GM12878 (cell line): ENCODE measurements at regions not wholly inside any gene's neighbourhood (a gene's known extent, or its start where the extent isn't known, plus 50 kb on each side); places are given as distances from the start of the nearest gene placed in this dataset.

Source experiments
- ATAC-seq: fragments of 200-7000 bp; cut with Tn5 transposase; 3 replicates; pipeline ENCODE4 v1.9.1; 2020; ENCODE audit warnings: mild to moderate bottlenecking, moderate library complexity
- BruUV-seq: library from RNA; stranded (reverse); fragments of 400-500 nt; replicated peaks from 2 replicates; lab custom pipeline; 2021; lab: Mats Ljungman, UMichigan
- CTCF ChIA-PET: fragments of 300-600 bp; sonication (Branson Sonifier 250); formaldehyde crosslinking; extraction: SDS; loops from one replicate; lab custom pipeline; 2021; ENCODE audit warnings: inconsistent platforms; lab: Yijun Ruan, JAX
- POLR2A ChIA-PET: fragments of 350-600 bp; formaldehyde crosslinking; extraction: SDS; loops from one replicate; lab custom pipeline; 2021; ENCODE audit warnings: inconsistent platforms; lab: Charles Lee
- RAD21 ChIA-PET: fragments of 300-600 bp; sonication (Branson Sonifier 250); formaldehyde crosslinking; loops from one replicate; lab custom pipeline; 2023; ENCODE audit warnings: antibody characterized with exemption; ENCODE audit not compliant: unreplicated experiment; lab: Charles Lee
- SMC1A ChIA-PET: fragments of 300-600 bp; sonication (Branson Sonifier 250); formaldehyde crosslinking; loops from one replicate; lab custom pipeline; 2023; ENCODE audit not compliant: unreplicated experiment, uncharacterized antibody; lab: Charles Lee
- DNase-seq: peaks from one replicate; pipeline ENCODE4 v3.0.0-alpha.2; 2011; ENCODE audit warnings: low read depth, low spot score
- FAIRE-seq: peaks from 3 replicates; lab custom pipeline; 2011; peaks lifted over from hg19 to GRCh38; lab: Jason Lieb, UNC
- H2AFZ ChIP-seq: 2 replicates; pipeline ENCODE4 v1.6.0; 2011; ENCODE audit warnings: low read depth, low read length, control low read depth; ENCODE audit not compliant: control insufficient read depth
- H3K27ac ChIP-seq: 2 replicates; pipeline ENCODE4 v1.5.1; 2011; ENCODE audit warnings: control low read depth; ENCODE audit not compliant: control insufficient read depth, insufficient read depth
- H3K27me3 ChIP-seq, 2 experiments: replicated peaks in 1 of 2; 2 replicates each; pipeline versions ENCODE4 v1.6.0 to v1.6.1; 2011; ENCODE audit warnings: low read length in 1 of 2; ENCODE audit not compliant: control insufficient read depth in 2 of 2, insufficient read depth in 2 of 2
- H3K36me3 ChIP-seq, 2 experiments: 2 replicates each; pipeline ENCODE4 v1.5.1; 2011; ENCODE audit warnings: low read length in 1 of 2; ENCODE audit not compliant: control insufficient read depth in 2 of 2, insufficient read depth in 2 of 2
- H3K4me1 ChIP-seq: 2 replicates; pipeline ENCODE4 v1.6.1; 2011; ENCODE audit warnings: mild to moderate bottlenecking, low read length, moderate library complexity, mixed read lengths; ENCODE audit not compliant: control insufficient read depth, insufficient read depth
- H3K4me2 ChIP-seq: 2 replicates; pipeline ENCODE4 v1.6.0; 2011; ENCODE audit warnings: control low read depth; ENCODE audit not compliant: control insufficient read depth, insufficient read depth
- H3K4me3 ChIP-seq: fragments of 200-600 bp; sonication (generic); 2 replicates; pipeline ENCODE4 v1.5.1; 2016
- H3K79me2 ChIP-seq: 2 replicates; pipeline ENCODE4 v1.6.0; 2011; ENCODE audit warnings: low read length; ENCODE audit not compliant: control insufficient read depth, insufficient read depth
- H3K9ac ChIP-seq: 2 replicates; pipeline ENCODE4 v1.8.0; 2011; ENCODE audit warnings: low read length, control low read depth, mixed read lengths; ENCODE audit not compliant: control insufficient read depth, insufficient read depth
- H3K9me3 ChIP-seq: replicated peaks from 3 replicates; pipeline ENCODE4 v1.5.1; 2011; ENCODE audit warnings: mild to moderate bottlenecking, low read length; ENCODE audit not compliant: control insufficient read depth, insufficient read depth
- H4K20me1 ChIP-seq: 2 replicates; pipeline ENCODE4 v1.6.0; 2011; ENCODE audit not compliant: control insufficient read depth, insufficient read depth
- CHD1 ChIP-seq: IDR thresholded peaks from 2 replicates; pipeline ENCODE4 v1.6.1; 2012; ENCODE audit warnings: low read depth, low read length, improper control_type of control experiment
- FOS ChIP-seq: IDR thresholded peaks from 3 replicates; pipeline ENCODE4 v1.6.1; 2011; ENCODE audit warnings: borderline replicate concordance; ENCODE audit not compliant: insufficient read length; ENCODE audit errors: extremely low read depth
- GATAD2B ChIP-seq: fragments of 450-650 bp; conservative IDR thresholded peaks from 2 replicates; pipeline ENCODE4 v1.6.1; 2017; ENCODE audit warnings: low read depth, mild to moderate bottlenecking, moderate library complexity
- IRF3 ChIP-seq: fragments of 450-650 bp; IDR thresholded peaks from 2 replicates; pipeline ENCODE4 v1.6.1; 2014; ENCODE audit warnings: mild to moderate bottlenecking
- LARP7 ChIP-seq: fragments of 450-650 bp; IDR thresholded peaks from 2 replicates; pipeline ENCODE4 v1.6.1; 2017; ENCODE audit warnings: mild to moderate bottlenecking
- NBN ChIP-seq: fragments of 450-650 bp; IDR thresholded peaks from 2 replicates; pipeline ENCODE4 v1.6.1; 2016
- RELA ChIP-seq: fragments of 450-650 bp; IDR thresholded peaks from 2 replicates; pipeline ENCODE4 v1.8.0; 2014; ENCODE audit warnings: borderline replicate concordance; ENCODE audit not compliant: partially characterized antibody
- REST ChIP-seq: IDR thresholded peaks from 2 replicates; pipeline ENCODE4 v1.6.1; 2012; ENCODE audit warnings: mild to moderate bottlenecking, low read depth, low read length
- SP1 ChIP-seq: IDR thresholded peaks from one replicate; pipeline ENCODE4 v1.6.1; 2011; ENCODE audit warnings: low read depth, low read length
- TARDBP ChIP-seq: IDR thresholded peaks from 2 replicates; pipeline ENCODE4 v1.6.1; 2016; ENCODE audit warnings: borderline replicate concordance
- USF1 ChIP-seq: IDR thresholded peaks from 2 replicates; pipeline ENCODE4 v1.6.1; 2011; ENCODE audit warnings: borderline replicate concordance, low read depth, mild to moderate bottlenecking, moderate library complexity, mixed read lengths, low read length; ENCODE audit not compliant: insufficient read depth; ENCODE audit errors: extremely low read length
- YY1 ChIP-seq: IDR thresholded peaks from 2 replicates; pipeline ENCODE4 v1.6.1; 2011; ENCODE audit warnings: low read depth, mild to moderate bottlenecking, low read length
- WGBS: methylation state at CpG from one replicate; pipeline ENCODE4 v1.1.6; 2016; ENCODE audit warnings: low lambda C conversion rate; ENCODE audit not compliant: insufficient replicate concordance, insufficient coverage; ENCODE audit errors: missing lambda C conversion rate; 5-methylcytosine and 5-hydroxymethylcytosine counted together
- in situ Hi-C: fragments of 300-500 bp; cut with MboI; formaldehyde crosslinking; loops from 9 replicates; pipeline ENCODE4 v1.14.3; 2018; ENCODE audit warnings: mixed read lengths
- intact Hi-C: fragments of 100-400 bp; cut with micrococcal nuclease; formaldehyde crosslinking; loops from one replicate; pipeline ENCODE4 v1.14.2; 2022; ENCODE audit not compliant: unreplicated experiment

GRCh38 chr1:177789956-177790355, 179.9 kb downstream of the SEC16B start:
- intact Hi-C loops = loop anchor here (10.0 kb wide), 1 partner anchor 355 kb away; no protein-coding TSS in a partner anchor
- Histone ChIP-seq H3K27ac (no peak overlapping the region), H4K20me1 (no peaks in the 10 kb centered on the region), H3K79me2 (no peaks in the 10 kb centered on the region), H3K27me3 (no peaks in the 10 kb centered on the region), H3K36me3 (no peaks in the 10 kb centered on the region), H3K4me1 (no peaks in the 10 kb centered on the region), H2AFZ (no peak overlapping the region), H3K4me3 (no peak overlapping the region), H3K9ac (no peak overlapping the region), H3K9me3 (no peaks in the 10 kb centered on the region; the same call in 2 of the 3 replicates), H3K4me2 (no peak overlapping the region)
- ChIA-PET POLR2A (interaction anchor here (1.2 kb wide), 1 partner anchor 11 kb away, joined by 5 read pairs; no protein-coding TSS in a partner anchor), RAD21 (interaction anchor here (0.6 to 4.9 kb wide), 7 partner anchors 8 to 608 kb away, joined by 3 to 25 read pairs (median 5); no protein-coding TSS in a partner anchor), SMC1A (interaction anchor here (0.6 to 5.4 kb wide), 6 partner anchors 10 to 124 kb away, joined by 3 to 24 read pairs (median 10); no protein-coding TSS in a partner anchor), CTCF (interaction anchor here (0.6 to 5.8 kb wide), 6 partner anchors 10 to 642 kb away, joined by 3 to 27 read pairs (median 4); no protein-coding TSS in a partner anchor)
- TF ChIP-seq YY1 (no peak), FOS (no peak), LARP7 (no peak), SP1 (no peak), TARDBP (no peak)
- WGBS = 7% methylated on average over 3 of the region's 3 CpGs
- in situ Hi-C loops = no loop called here
- ATAC-seq = no peak
- DNase-seq = no peak
- FAIRE-seq = no peak
- no TSS peak for BruUV-seq

- 16% methylated on average over 6 of the region's 6 CpGs for WGBS
- H3K9me3 ChIP-seq = no peaks in the 10 kb centered on the region
- in situ Hi-C loops = no loop called here
- H3K36me3 ChIP-seq = no peaks in the 10 kb centered on the region
- no peak overlapping the region for H3K4me2 ChIP-seq
- POLR2A ChIA-PET = interaction anchor here (0.6 to 1.4 kb wide), 2 partner anchors 85 to 121 kb away, joined by 3 read pairs; no protein-coding TSS in a partner anchor
- FAIRE-seq = no peak
- H3K4me3 ChIP-seq = no peak overlapping the region
- H3K79me2 ChIP-seq = no peaks in the 10 kb centered on the region
- H4K20me1 ChIP-seq = no peaks in the 10 kb centered on the region
- H2AFZ ChIP-seq = no peak overlapping the region
- H3K4me1 ChIP-seq = no peaks in the 10 kb centered on the region
- H3K27ac ChIP-seq = no peak overlapping the region
- ATAC-seq = no peak
- BruUV-seq = no TSS peak
- no peak for DNase-seq
- H3K9ac ChIP-seq = no peak overlapping the region
- no peaks in the 10 kb centered on the region for H3K27me3 ChIP-seq
- RAD21 ChIA-PET = no interaction called here
- CTCF ChIA-PET = no interaction called here
- intact Hi-C loops = loop anchor here (10.0 kb wide), 1 partner anchor 351 kb away; no protein-coding TSS in a partner anchor
- SMC1A ChIA-PET = interaction anchor here (0.8 to 3.9 kb wide), 2 partner anchors 15 to 24 kb away, joined by 3 to 14 read pairs; no protein-coding TSS in a partner anchor
- TF ChIP-seq IRF3 (no peak), NBN (no peak), REST (no peak), RELA (no peak), GATAD2B (no peak), SP1 (no peak), USF1 (no peak), CHD1 (no peak)
Measured at GRCh38 chr1:177786176-177786745, 183.6 kb downstream of the SEC16B start.
